Skeletal muscle satellite cell (primary cell): ENCODE measurements at regions not wholly inside any gene's neighbourhood (a gene's known extent, or its start where the extent isn't known, plus 50 kb on each side); places are given as distances from the start of the nearest gene placed in this dataset.
"Not testable (repeated sequence)": the region's sequence is repeated elsewhere in the genome, so short reads cannot be mapped to it uniquely, and the experiment has no call there.

ENCODE experiments used
- H3K27me3 ChIP-seq: 2 replicates; pipeline ENCODE4 v1.7.0; 2013; ENCODE audit warnings: low read length; ENCODE audit not compliant: control insufficient read depth, insufficient read depth
- H3K36me3 ChIP-seq: 2 replicates; pipeline ENCODE4 v1.7.0; 2013; ENCODE audit warnings: mild to moderate bottlenecking, control low read depth, low read length; ENCODE audit not compliant: insufficient read depth
- H3K4me1 ChIP-seq: 2 replicates; pipeline ENCODE4 v1.7.0; 2013; ENCODE audit warnings: low read length; ENCODE audit not compliant: control insufficient read depth, insufficient read depth
- H3K4me2 ChIP-seq: 2 replicates; pipeline ENCODE4 v1.7.0; 2013; ENCODE audit warnings: mild to moderate bottlenecking, low read length
- H3K4me3 ChIP-seq: 2 replicates; pipeline ENCODE4 v1.7.0; 2013; ENCODE audit warnings: low read length
- H3K9ac ChIP-seq: 2 replicates; pipeline ENCODE4 v1.7.0; 2013; ENCODE audit warnings: mild to moderate bottlenecking, low read depth, low read length, moderate library complexity
- H3K9me3 ChIP-seq: replicated peaks from 2 replicates; pipeline ENCODE4 v1.7.0; 2013; ENCODE audit warnings: mild to moderate bottlenecking, control low read depth, low read length

GRCh38 chr14:28294834-28295440 is 471.6 kb upstream of the FOXG1 start:
- Histone ChIP-seq H3K27me3 (no peaks in the 10 kb centered on the region), H3K4me1 (no peaks in the 10 kb centered on the region)

GRCh38 chr14:28297559-28297958 is 469.0 kb upstream of the FOXG1 start:
- Histone ChIP-seq H3K9ac (no peak overlapping the region), H3K4me2 (no peak overlapping the region), H3K4me1 (no peaks in the 10 kb centered on the region), H3K27me3 (no peaks in the 10 kb centered on the region), H3K9me3 (peaks cover 30% of the 10 kb centered on the region), H3K4me3 (no peak overlapping the region), H3K36me3 (no peaks in the 10 kb centered on the region)

More at GRCh38 chr14:28294834-28295440, 471.6 kb upstream of the FOXG1 start:
- Histone ChIP-seq H3K36me3 (no peaks in the 10 kb centered on the region), H3K4me2 (no peak overlapping the region), H3K4me3 (no peak overlapping the region), H3K9me3 (peaks cover 26% of the 10 kb centered on the region), H3K9ac (no peak overlapping the region)

- Histone ChIP-seq H3K9ac (no peak overlapping the region), H3K4me1 (no peaks in the 10 kb centered on the region), H3K4me3 (no peak overlapping the region), H3K9me3 (peaks cover 30% of the 10 kb centered on the region), H3K27me3 (no peaks in the 10 kb centered on the region), H3K36me3 (no peaks in the 10 kb centered on the region), H3K4me2 (no peak overlapping the region)
Measured at GRCh38 chr14:28298156-28298555, 468.4 kb upstream of the FOXG1 start.

- Histone ChIP-seq H3K9ac (no peak overlapping the region), H3K9me3 (peaks cover 27% of the 10 kb centered on the region), H3K36me3 (no peaks in the 10 kb centered on the region), H3K4me2 (no peak overlapping the region), H3K27me3 (no peaks in the 10 kb centered on the region), H3K4me3 (no peak overlapping the region), H3K4me1 (no peaks in the 10 kb centered on the region)
Measured at GRCh38 chr14:28299227-28299626, 467.4 kb upstream of the FOXG1 start.

- no peaks in the 10 kb centered on the region for H3K27me3 ChIP-seq
- peaks cover 21% of the 10 kb centered on the region for H3K9me3 ChIP-seq
- no peak overlapping the region for H3K9ac ChIP-seq
- H3K4me3 ChIP-seq: no peak overlapping the region
- no peaks in the 10 kb centered on the region for H3K36me3 ChIP-seq
- H3K4me2 ChIP-seq: no peak overlapping the region
- H3K4me1 ChIP-seq: no peaks in the 10 kb centered on the region
Measured at GRCh38 chr14:28300356-28300755, 466.2 kb upstream of the FOXG1 start.

- Histone ChIP-seq H3K4me3 (no peak overlapping the region), H3K27me3 (no peaks in the 10 kb centered on the region), H3K9me3 (peaks cover 14% of the 10 kb centered on the region), H3K36me3 (no peaks in the 10 kb centered on the region), H3K4me1 (no peaks in the 10 kb centered on the region), H3K9ac (no peak overlapping the region), H3K4me2 (no peak overlapping the region)
Measured at GRCh38 chr14:28301179-28301578, 465.4 kb upstream of the FOXG1 start.

- peaks cover 9% of the 10 kb centered on the region for H3K9me3 ChIP-seq
- H3K27me3 ChIP-seq: no peaks in the 10 kb centered on the region
- H3K36me3 ChIP-seq: no peaks in the 10 kb centered on the region
- no peak overlapping the region for H3K4me2 ChIP-seq
- H3K4me1 ChIP-seq: no peaks in the 10 kb centered on the region
- no peak overlapping the region for H3K4me3 ChIP-seq
- H3K9ac ChIP-seq: no peak overlapping the region
Measured at GRCh38 chr14:28303248-28303647, 463.3 kb upstream of the FOXG1 start.

GRCh38 chr14:28305938-28306337 is 460.6 kb upstream of the FOXG1 start:
- Histone ChIP-seq H3K36me3 (no peaks in the 10 kb centered on the region), H3K4me1 (no peaks in the 10 kb centered on the region), H3K27me3 (no peaks in the 10 kb centered on the region), H3K9me3 (peaks cover 3% of the 10 kb centered on the region), H3K4me2 (no peak overlapping the region), H3K9ac (no peak overlapping the region), H3K4me3 (no peak overlapping the region)

- Histone ChIP-seq H3K27me3 (no peaks in the 10 kb centered on the region), H3K9me3 (no peaks in the 10 kb centered on the region), H3K4me3 (no peak overlapping the region), H3K36me3 (no peaks in the 10 kb centered on the region), H3K9ac (no peak overlapping the region), H3K4me2 (no peak overlapping the region), H3K4me1 (no peaks in the 10 kb centered on the region)
Measured at GRCh38 chr14:28307506-28307905, 459.1 kb upstream of the FOXG1 start.

- no peak overlapping the region for H3K4me2 ChIP-seq
- H3K4me1 ChIP-seq: no peaks in the 10 kb centered on the region
- H3K27me3 ChIP-seq: no peaks in the 10 kb centered on the region
- no peak overlapping the region for H3K9ac ChIP-seq
- H3K9me3 ChIP-seq: no peaks in the 10 kb centered on the region
- no peak overlapping the region for H3K4me3 ChIP-seq
- H3K36me3 ChIP-seq: no peaks in the 10 kb centered on the region
Measured at GRCh38 chr14:28308734-28309133, 457.9 kb upstream of the FOXG1 start.

- not testable (repeated sequence) for H3K9ac ChIP-seq, H3K4me1 ChIP-seq, H3K4me2 ChIP-seq, H3K4me3 ChIP-seq, H3K27me3 ChIP-seq, H3K36me3 ChIP-seq, H3K9me3 ChIP-seq
Measured at GRCh38 chr14:28317890-28318675, 448.5 kb upstream of the FOXG1 start.
